HepG2 (cell line): ENCODE measurements at regions not wholly inside any gene's neighbourhood (a gene's known extent, or its start where the extent isn't known, plus 50 kb on each side); places are given as distances from the start of the nearest gene placed in this dataset.
A peak's percentile ranks its signal among the peaks of the same experiment; 100 is the strongest.

Experiments used
- EEA1 ChIP-seq: sonication (generic); formaldehyde crosslinking; IDR thresholded peaks from 2 replicates; pipeline ENCODE4 v1.5.1; 2020; ENCODE audit warnings: mild to moderate bottlenecking, missing genetic modification reagents, borderline replicate concordance
- GMEB1 ChIP-seq: sonication (generic); formaldehyde crosslinking; IDR thresholded peaks from 2 replicates; pipeline ENCODE4 v1.5.1; 2020; ENCODE audit warnings: missing genetic modification reagents, mild to moderate bottlenecking, borderline replicate concordance
- HDAC1 ChIP-seq: sonication (generic); formaldehyde crosslinking; IDR thresholded peaks from 2 replicates; pipeline ENCODE4 v1.5.1; 2020; ENCODE audit warnings: mild to moderate bottlenecking, missing genetic modification reagents
- HOXD1 ChIP-seq: sonication (generic); formaldehyde crosslinking; IDR thresholded peaks from 2 replicates; pipeline ENCODE4 v1.5.0; 2020; ENCODE audit warnings: missing genetic modification reagents
- MTA1 ChIP-seq: sonication (generic); formaldehyde crosslinking; IDR thresholded peaks from 2 replicates; pipeline ENCODE4 v1.4.0; 2020; ENCODE audit warnings: missing genetic modification reagents, mild to moderate bottlenecking, borderline replicate concordance
- SOX6 ChIP-seq, 2 experiments: fragments of 450-650 bp in 1 of 2; sonication (generic) in 1 of 2; formaldehyde crosslinking in 1 of 2; IDR thresholded peaks; 2 replicates each; pipeline versions ENCODE4 v1.4.0 to v1.6.1; 2017 to 2020; ENCODE audit warnings: antibody characterized with exemption in 1 of 2, mild to moderate bottlenecking in 1 of 2, missing genetic modification reagents in 1 of 2
- TCF12 ChIP-seq, 2 experiments: fragments of 450-650 bp in 1 of 2; sonication (generic) in 1 of 2; formaldehyde crosslinking in 1 of 2; IDR thresholded peaks; 2 replicates each; pipeline versions ENCODE4 v1.6.1 to v1.8.0; 2017 to 2022; ENCODE audit warnings: antibody characterized with exemption in 1 of 2, mild to moderate bottlenecking in 1 of 2, missing genetic modification reagents in 1 of 2, moderate library complexity in 1 of 2
- TEF ChIP-seq: sonication (generic); formaldehyde crosslinking; IDR thresholded peaks from 2 replicates; pipeline ENCODE4 v1.5.0; 2020; ENCODE audit warnings: missing genetic modification reagents
- ZNF550 ChIP-seq: sonication (generic); formaldehyde crosslinking; IDR thresholded peaks from 2 replicates; pipeline ENCODE4 v1.4.0; 2020; ENCODE audit warnings: mild to moderate bottlenecking, missing genetic modification reagents, borderline replicate concordance
- ZNF615 ChIP-seq: sonication (generic); formaldehyde crosslinking; IDR thresholded peaks from 2 replicates; pipeline ENCODE4 v1.5.0; 2020; ENCODE audit warnings: mild to moderate bottlenecking, missing genetic modification reagents, borderline replicate concordance
- ZNF670 ChIP-seq: sonication (generic); formaldehyde crosslinking; IDR thresholded peaks from 2 replicates; pipeline ENCODE4 v1.8.0; 2022; ENCODE audit warnings: mild to moderate bottlenecking, missing genetic modification reagents, borderline replicate concordance
- TF ChIP-seq, protein P1 (sequence below): sonication (generic); formaldehyde crosslinking; IDR thresholded peaks from 2 replicates; pipeline ENCODE4 v1.4.0; 2020; ENCODE audit warnings: mild to moderate bottlenecking, missing genetic modification reagents
- TF ChIP-seq, protein P2 (sequence below): sonication (generic); formaldehyde crosslinking; IDR thresholded peaks from 2 replicates; pipeline ENCODE4 v1.5.1; 2020; ENCODE audit warnings: mild to moderate bottlenecking, moderate library complexity, missing genetic modification reagents
- TF ChIP-seq, protein P3 (sequence below): sonication (generic); formaldehyde crosslinking; IDR thresholded peaks from 2 replicates; pipeline ENCODE4 v1.4.0; 2020; ENCODE audit warnings: missing genetic modification reagents, borderline replicate concordance
- TF ChIP-seq, protein P4 (sequence below): sonication (generic); formaldehyde crosslinking; IDR thresholded peaks from 2 replicates; pipeline ENCODE4 v1.4.0; 2020; ENCODE audit warnings: mild to moderate bottlenecking, low read depth, missing genetic modification reagents

DNA sequence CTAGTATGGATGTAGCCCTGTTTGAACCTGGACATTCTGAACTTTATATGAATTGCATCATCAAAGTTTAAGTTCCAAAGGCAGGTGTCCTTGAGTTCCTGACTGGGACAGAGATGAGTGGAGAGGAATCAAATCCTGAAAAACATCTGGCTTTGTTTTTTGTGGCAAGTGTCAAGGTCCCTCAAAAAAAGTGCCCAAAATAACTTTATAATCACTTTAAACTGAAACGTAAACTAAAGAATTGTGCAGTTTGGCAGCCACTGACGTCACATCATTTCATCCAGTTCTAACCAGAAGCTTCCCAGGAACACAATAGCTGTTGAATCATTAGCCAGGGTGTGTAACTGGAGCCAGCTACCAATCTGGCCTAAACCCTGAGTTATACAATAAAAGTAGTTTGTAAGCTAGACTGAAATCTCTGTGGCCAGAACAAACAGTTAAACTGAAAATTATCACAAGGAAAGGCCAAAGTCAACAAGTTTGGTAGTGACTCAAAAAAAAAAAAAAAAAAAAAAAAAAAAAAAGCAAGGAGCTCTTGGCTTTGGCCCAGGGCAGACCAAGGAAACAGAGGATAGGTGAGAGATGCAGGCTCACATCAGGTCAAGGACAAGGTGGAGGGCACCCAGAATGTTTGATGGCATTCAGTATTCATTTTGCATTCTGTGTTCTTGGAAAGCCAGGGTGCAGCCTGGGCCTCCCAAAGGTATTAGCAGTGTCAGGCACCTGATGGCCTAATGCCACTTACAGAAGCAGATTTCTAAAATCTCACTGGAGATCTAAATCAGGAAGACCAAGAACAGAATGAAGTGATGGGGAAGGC, 74.3 kb downstream of the TNFSF18 start (continued):
- TF ChIP-seq, protein P1, sequence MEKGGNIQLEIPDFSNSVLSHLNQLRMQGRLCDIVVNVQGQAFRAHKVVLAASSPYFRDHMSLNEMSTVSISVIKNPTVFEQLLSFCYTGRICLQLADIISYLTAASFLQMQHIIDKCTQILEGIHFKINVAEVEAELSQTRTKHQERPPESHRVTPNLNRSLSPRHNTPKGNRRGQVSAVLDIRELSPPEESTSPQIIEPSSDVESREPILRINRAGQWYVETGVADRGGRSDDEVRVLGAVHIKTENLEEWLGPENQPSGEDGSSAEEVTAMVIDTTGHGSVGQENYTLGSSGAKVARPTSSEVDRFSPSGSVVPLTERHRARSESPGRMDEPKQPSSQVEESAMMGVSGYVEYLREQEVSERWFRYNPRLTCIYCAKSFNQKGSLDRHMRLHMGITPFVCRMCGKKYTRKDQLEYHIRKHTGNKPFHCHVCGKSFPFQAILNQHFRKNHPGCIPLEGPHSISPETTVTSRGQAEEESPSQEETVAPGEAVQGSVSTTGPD (CRISPR knock-in tag), result peak; percentile 96
- TF ChIP-seq ZNF615 (CRISPR knock-in tag) (no peak), HOXD1 (CRISPR knock-in tag) (no peak), TCF12 (IDR thresholded peaks at IDR 0.05) (no peak), TCF12 (CRISPR knock-in tag; IDR thresholded peaks at IDR 0.05) (no peak), SOX6 (IDR thresholded peaks at IDR 0.05) (no peak), SOX6 (CRISPR knock-in tag; IDR thresholded peaks at IDR 0.05) (peak; percentile 97), GMEB1 (CRISPR knock-in tag) (no peak), MTA1 (no peak), ZNF550 (CRISPR knock-in tag) (no peak), EEA1 (CRISPR knock-in tag) (no peak), ZNF670 (CRISPR knock-in tag) (0 out of 2 replicates have a peak, but pooled peaks have one; percentile 25), HDAC1 (CRISPR knock-in tag) (peak; percentile 41; the same call in 1 of the 2 replicates), TEF (CRISPR knock-in tag) (peak; percentile 72; the same call in 1 of the 2 replicates)
- TF ChIP-seq, protein P2, sequence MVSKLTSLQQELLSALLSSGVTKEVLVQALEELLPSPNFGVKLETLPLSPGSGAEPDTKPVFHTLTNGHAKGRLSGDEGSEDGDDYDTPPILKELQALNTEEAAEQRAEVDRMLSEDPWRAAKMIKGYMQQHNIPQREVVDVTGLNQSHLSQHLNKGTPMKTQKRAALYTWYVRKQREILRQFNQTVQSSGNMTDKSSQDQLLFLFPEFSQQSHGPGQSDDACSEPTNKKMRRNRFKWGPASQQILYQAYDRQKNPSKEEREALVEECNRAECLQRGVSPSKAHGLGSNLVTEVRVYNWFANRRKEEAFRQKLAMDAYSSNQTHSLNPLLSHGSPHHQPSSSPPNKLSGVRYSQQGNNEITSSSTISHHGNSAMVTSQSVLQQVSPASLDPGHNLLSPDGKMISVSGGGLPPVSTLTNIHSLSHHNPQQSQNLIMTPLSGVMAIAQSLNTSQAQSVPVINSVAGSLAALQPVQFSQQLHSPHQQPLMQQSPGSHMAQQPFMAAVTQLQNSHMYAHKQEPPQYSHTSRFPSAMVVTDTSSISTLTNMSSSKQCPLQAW (CRISPR knock-in tag), result peak; percentile 79
- TF ChIP-seq, protein P3, sequence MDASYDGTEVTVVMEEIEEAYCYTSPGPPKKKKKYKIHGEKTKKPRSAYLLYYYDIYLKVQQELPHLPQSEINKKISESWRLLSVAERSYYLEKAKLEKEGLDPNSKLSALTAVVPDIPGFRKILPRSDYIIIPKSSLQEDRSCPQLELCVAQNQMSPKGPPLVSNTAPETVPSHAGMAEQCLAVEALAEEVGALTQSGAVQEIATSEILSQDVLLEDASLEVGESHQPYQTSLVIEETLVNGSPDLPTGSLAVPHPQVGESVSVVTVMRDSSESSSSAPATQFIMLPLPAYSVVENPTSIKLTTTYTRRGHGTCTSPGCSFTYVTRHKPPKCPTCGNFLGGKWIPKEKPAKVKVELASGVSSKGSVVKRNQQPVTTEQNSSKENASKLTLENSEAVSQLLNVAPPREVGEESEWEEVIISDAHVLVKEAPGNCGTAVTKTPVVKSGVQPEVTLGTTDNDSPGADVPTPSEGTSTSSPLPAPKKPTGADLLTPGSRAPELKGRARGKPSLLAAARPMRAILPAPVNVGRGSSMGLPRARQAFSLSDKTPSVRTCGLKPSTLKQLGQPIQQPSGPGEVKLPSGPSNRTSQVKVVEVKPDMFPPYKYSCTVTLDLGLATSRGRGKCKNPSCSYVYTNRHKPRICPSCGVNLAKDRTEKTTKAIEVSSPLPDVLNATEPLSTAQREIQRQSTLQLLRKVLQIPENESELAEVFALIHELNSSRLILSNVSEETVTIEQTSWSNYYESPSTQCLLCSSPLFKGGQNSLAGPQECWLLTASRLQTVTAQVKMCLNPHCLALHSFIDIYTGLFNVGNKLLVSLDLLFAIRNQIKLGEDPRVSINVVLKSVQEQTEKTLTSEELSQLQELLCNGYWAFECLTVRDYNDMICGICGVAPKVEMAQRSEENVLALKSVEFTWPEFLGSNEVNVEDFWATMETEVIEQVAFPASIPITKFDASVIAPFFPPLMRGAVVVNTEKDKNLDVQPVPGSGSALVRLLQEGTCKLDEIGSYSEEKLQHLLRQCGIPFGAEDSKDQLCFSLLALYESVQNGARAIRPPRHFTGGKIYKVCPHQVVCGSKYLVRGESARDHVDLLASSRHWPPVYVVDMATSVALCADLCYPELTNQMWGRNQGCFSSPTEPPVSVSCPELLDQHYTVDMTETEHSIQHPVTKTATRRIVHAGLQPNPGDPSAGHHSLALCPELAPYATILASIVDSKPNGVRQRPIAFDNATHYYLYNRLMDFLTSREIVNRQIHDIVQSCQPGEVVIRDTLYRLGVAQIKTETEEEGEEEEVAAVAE (CRISPR knock-in tag), result 0 out of 2 replicates have a peak, but pooled peaks have one; percentile 55
- TF ChIP-seq, protein P4, sequence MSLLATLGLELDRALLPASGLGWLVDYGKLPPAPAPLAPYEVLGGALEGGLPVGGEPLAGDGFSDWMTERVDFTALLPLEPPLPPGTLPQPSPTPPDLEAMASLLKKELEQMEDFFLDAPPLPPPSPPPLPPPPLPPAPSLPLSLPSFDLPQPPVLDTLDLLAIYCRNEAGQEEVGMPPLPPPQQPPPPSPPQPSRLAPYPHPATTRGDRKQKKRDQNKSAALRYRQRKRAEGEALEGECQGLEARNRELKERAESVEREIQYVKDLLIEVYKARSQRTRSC, result no peak
